Epithelial cell of esophagus (primary cell): ENCODE measurements at regions not wholly inside any gene's neighbourhood (a gene's known extent, or its start where the extent isn't known, plus 50 kb on each side); places are given as distances from the start of the nearest gene placed in this dataset.

ENCODE experiments used
- DNase-seq: peaks from one replicate; pipeline ENCODE4 v3.0.0; 2010; ENCODE audit warnings: low read depth
- H3K4me3 ChIP-seq: 2 replicates; pipeline ENCODE4 v1.5.1; 2011; ENCODE audit warnings: mild to moderate bottlenecking, low read length, control low read depth
- CTCF ChIP-seq: IDR thresholded peaks from 2 replicates; pipeline ENCODE4 v1.5.1; 2011; ENCODE audit warnings: low read depth, mild to moderate bottlenecking, low read length, control low read depth, inconsistent platforms; ENCODE audit not compliant: insufficient read depth; ENCODE audit errors: missing control alignments

- no peak for DNase-seq
- no peak for TF ChIP-seq CTCF
- no peak overlapping the region for H3K4me3 ChIP-seq
Measured at GRCh38 chr13:54627646-54628372, 1599.2 kb downstream of the OLFM4 start.

GRCh38 chr13:54628383-54628782, 1599.8 kb downstream of the OLFM4 start:
- H3K4me3 ChIP-seq = no peak overlapping the region
- no peak for TF ChIP-seq CTCF
- DNase-seq = no peak

GRCh38 chr13:54633456-54633855, 1604.8 kb downstream of the OLFM4 start:
- H3K4me3 ChIP-seq = no peak overlapping the region
- no peak for TF ChIP-seq CTCF
- DNase-seq = no peak

GRCh38 chr13:54636231-54636630, 1607.6 kb downstream of the OLFM4 start:
- TF ChIP-seq CTCF = no peak
- DNase-seq = no peak
- H3K4me3 ChIP-seq = no peak overlapping the region

- peak; percentile 30 for DNase-seq
Measured at GRCh38 chr13:54637366-54637765, 1608.8 kb downstream of the OLFM4 start.

GRCh38 chr13:54640719-54641118, 1612.1 kb downstream of the OLFM4 start:
- TF ChIP-seq CTCF = no peak
- DNase-seq = no peak

More at GRCh38 chr13:54637366-54637765, 1608.8 kb downstream of the OLFM4 start:
- no peak overlapping the region for H3K4me3 ChIP-seq
- no peak for TF ChIP-seq CTCF

GRCh38 chr13:54643863-54644262, 1615.2 kb downstream of the OLFM4 start:
- TF ChIP-seq CTCF = no peak
- no peak overlapping the region for H3K4me3 ChIP-seq
- no peak for DNase-seq

More at GRCh38 chr13:54640719-54641118, 1612.1 kb downstream of the OLFM4 start:
- no peak overlapping the region for H3K4me3 ChIP-seq
